ENCODE measurements at regions not wholly inside any gene's neighbourhood (a gene's known extent, or its start where the extent isn't known, plus 50 kb on each side); places are given as distances from the start of the nearest gene placed in this dataset.

DNA sequence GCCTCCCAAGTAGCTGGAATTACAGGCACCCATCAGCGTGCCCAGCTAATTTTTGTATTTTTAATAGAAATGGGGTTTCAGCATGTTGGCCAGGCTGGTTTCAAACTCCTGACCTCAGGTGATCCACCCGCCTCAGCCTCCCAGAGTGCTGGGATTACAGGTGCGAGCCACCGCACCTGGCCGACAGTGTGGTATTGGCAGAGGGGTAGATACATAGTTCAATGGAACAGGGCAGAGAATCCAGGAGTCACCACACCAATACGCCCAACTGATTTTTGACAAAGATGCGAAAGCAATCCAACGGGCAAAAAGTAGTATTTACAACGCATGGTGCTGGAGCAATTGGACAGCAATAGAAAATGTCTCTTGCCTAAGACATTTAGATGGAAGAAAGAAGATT is 164.0 kb upstream of the PPP1R26 start:
- Histone ChIP-seq H3K27me3 (no peaks in the 10 kb centered on the region), H3K4me1 (no peaks in the 10 kb centered on the region; the same call in 1 of the 2 replicates)

DNA sequence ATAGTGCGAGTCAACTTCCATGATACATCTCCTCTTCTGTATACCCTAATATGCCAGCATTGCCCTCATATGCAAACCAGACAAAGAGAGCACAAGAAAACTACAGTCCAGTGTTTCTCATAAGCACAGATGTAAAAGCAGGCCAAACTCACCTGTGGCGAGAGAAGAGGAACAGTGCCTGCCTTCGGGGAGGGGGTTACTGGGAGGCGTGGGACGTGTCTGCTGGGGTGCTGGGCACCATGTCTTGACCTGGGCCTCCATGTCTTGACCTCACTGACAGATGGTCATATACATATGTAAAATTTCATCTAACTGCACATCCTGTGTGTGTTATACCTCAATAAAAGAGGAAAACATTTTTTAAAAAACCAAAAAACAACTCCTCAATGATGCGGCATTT is 159.3 kb upstream of the PPP1R26 start:
- Histone ChIP-seq H3K9me3 (no peaks in the 10 kb centered on the region; the same call in 1 of the 2 replicates), H3K36me3 (no peaks in the 10 kb centered on the region), H3K27me3 (no peaks in the 10 kb centered on the region), H3K4me3 (ENCODE audit: low read depth, low read length) (no peak overlapping the region), H3K4me1 (no peaks in the 10 kb centered on the region; the same call in 1 of the 2 replicates)
- TF ChIP-seq, protein P1, sequence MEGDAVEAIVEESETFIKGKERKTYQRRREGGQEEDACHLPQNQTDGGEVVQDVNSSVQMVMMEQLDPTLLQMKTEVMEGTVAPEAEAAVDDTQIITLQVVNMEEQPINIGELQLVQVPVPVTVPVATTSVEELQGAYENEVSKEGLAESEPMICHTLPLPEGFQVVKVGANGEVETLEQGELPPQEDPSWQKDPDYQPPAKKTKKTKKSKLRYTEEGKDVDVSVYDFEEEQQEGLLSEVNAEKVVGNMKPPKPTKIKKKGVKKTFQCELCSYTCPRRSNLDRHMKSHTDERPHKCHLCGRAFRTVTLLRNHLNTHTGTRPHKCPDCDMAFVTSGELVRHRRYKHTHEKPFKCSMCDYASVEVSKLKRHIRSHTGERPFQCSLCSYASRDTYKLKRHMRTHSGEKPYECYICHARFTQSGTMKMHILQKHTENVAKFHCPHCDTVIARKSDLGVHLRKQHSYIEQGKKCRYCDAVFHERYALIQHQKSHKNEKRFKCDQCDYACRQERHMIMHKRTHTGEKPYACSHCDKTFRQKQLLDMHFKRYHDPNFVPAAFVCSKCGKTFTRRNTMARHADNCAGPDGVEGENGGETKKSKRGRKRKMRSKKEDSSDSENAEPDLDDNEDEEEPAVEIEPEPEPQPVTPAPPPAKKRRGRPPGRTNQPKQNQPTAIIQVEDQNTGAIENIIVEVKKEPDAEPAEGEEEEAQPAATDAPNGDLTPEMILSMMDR (IDR thresholded peaks at IDR 0.05; ENCODE audit: low read depth, low read length) = no peak
- DNase-seq = no peak

More for the DNA sequence above, 164.0 kb upstream of the PPP1R26 start:
- TF ChIP-seq, protein P1 (IDR thresholded peaks at IDR 0.05; ENCODE audit: low read depth, low read length) = no peak
- H3K4me3 ChIP-seq (ENCODE audit: low read depth, low read length) = no peak overlapping the region
- no peaks in the 10 kb centered on the region for H3K36me3 ChIP-seq
- H3K9me3 ChIP-seq = no peaks in the 10 kb centered on the region
- no peak for DNase-seq

GRCh38 chr9:135320943-135321342 is 158.6 kb upstream of the PPP1R26 start:
- no peaks in the 10 kb centered on the region for H3K36me3 ChIP-seq

GRCh38 chr9:135321580-135321979 is 158.0 kb upstream of the PPP1R26 start:
- no peaks in the 10 kb centered on the region for H3K27me3 ChIP-seq

More at GRCh38 chr9:135320943-135321342, 158.6 kb upstream of the PPP1R26 start:
- TF ChIP-seq, protein P1 (IDR thresholded peaks at IDR 0.05; ENCODE audit: low read depth, low read length) = no peak
- H3K27me3 ChIP-seq = no peaks in the 10 kb centered on the region
- no peak overlapping the region for H3K4me3 ChIP-seq (ENCODE audit: low read depth, low read length)
- no peaks in the 10 kb centered on the region; the same call in 1 of the 2 replicates for H3K9me3 ChIP-seq
- H3K4me1 ChIP-seq = no peaks in the 10 kb centered on the region; the same call in 1 of the 2 replicates
- DNase-seq = no peak

GRCh38 chr9:135324329-135324728 is 155.3 kb upstream of the PPP1R26 start:
- TF ChIP-seq, protein P1 (IDR thresholded peaks at IDR 0.05; ENCODE audit: low read depth, low read length) = no peak
- no peak for DNase-seq
- H3K36me3 ChIP-seq = no peaks in the 10 kb centered on the region
- H3K27me3 ChIP-seq = no peaks in the 10 kb centered on the region
- H3K4me1 ChIP-seq = peaks cover 11% of the 10 kb centered on the region
- H3K9me3 ChIP-seq = no peaks in the 10 kb centered on the region; the same call in 1 of the 2 replicates
- H3K4me3 ChIP-seq (ENCODE audit: low read depth, low read length) = no peak overlapping the region

More at GRCh38 chr9:135321580-135321979, 158.0 kb upstream of the PPP1R26 start:
- no peaks in the 10 kb centered on the region for H3K36me3 ChIP-seq
- TF ChIP-seq, protein P1 (IDR thresholded peaks at IDR 0.05; ENCODE audit: low read depth, low read length) = no peak
- H3K4me1 ChIP-seq = no peaks in the 10 kb centered on the region; the same call in 1 of the 2 replicates
- H3K4me3 ChIP-seq (ENCODE audit: low read depth, low read length) = no peak overlapping the region
- DNase-seq = no peak
- H3K9me3 ChIP-seq = no peaks in the 10 kb centered on the region; the same call in 1 of the 2 replicates

DNA sequence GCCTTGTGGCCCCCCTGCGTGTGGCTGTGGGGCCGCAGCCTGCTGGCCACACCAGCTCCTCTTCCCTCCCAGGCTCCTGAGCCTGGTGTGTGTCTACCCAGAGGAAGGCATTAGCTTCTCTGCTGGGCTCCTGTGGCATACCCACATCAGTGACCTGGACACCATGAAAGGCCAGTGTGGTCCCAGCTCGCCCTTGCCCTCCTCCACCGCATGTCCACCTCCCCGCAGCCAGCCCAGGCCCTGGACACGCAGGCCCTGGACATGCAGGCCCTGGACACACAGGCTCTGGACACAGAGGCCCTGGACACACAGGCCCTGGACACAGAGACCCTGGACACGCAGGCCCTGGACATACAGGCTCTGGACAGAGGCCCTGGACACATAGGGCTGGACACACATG is 153.4 kb upstream of the PPP1R26 start:
- H3K27me3 ChIP-seq = no peaks in the 10 kb centered on the region
- peaks cover 29% of the 10 kb centered on the region for H3K4me1 ChIP-seq
- no peaks in the 10 kb centered on the region for H3K36me3 ChIP-seq
- H3K4me3 ChIP-seq (ENCODE audit: low read depth, low read length) = no peak overlapping the region
- TF ChIP-seq, protein P1 (IDR thresholded peaks at IDR 0.05; ENCODE audit: low read depth, low read length) = no peak
- H3K9me3 ChIP-seq = no peaks in the 10 kb centered on the region; the same call in 1 of the 2 replicates
- DNase-seq = peak; percentile 5

Measured in BE2C (cell line).